K562 (cell line): ENCODE measurements at regions not wholly inside any gene's neighbourhood (a gene's known extent, or its start where the extent isn't known, plus 50 kb on each side); places are given as distances from the start of the nearest gene placed in this dataset.

Experiments
- ATAC-seq: fragments of 200-7000 bp; cut with Tn5 transposase; 3 replicates; pipeline ENCODE4 v1.9.1; 2020; ENCODE audit warnings: moderate library complexity
- BruUV-seq: library from RNA; stranded (reverse); fragments of 400-500 nt; replicated peaks from 2 replicates; lab custom pipeline; 2021; lab: Mats Ljungman, UMichigan
- CTCF ChIA-PET: fragments of 300-600 bp; formaldehyde crosslinking; extraction: SDS; loops from one replicate; lab custom pipeline; 2021; ENCODE audit warnings: low intra/inter-chr PET ratio; lab: Yijun Ruan, JAX
- POLR2A ChIA-PET: fragments of 300-600, 350-650 bp; sonication (Branson Sonifier 250); formaldehyde crosslinking; extraction: SDS; loops from one replicate; lab custom pipeline; 2021; ENCODE audit warnings: antibody characterized with exemption, inconsistent platforms; lab: Yijun Ruan, JAX
- DNase-seq, 4 experiments: peaks; one replicate each; pipeline versions ENCODE4 v3.0.0 to v3.0.0-alpha.2; 2011 to 2018; ENCODE audit warnings: low spot score in 3 of 4, mixed read lengths in 3 of 4; ENCODE audit errors: extremely low read depth in 1 of 4
- FAIRE-seq: peaks from 2 replicates; lab custom pipeline; 2011; peaks lifted over from hg19 to GRCh38; lab: Jason Lieb, UNC
- H2AFZ ChIP-seq: 2 replicates; pipeline ENCODE4 v1.6.0; 2011; ENCODE audit warnings: low read depth, low read length, control low read depth, inconsistent platforms
- H3K27ac ChIP-seq: fragments of 200-600 bp; 3 replicates; pipeline ENCODE4 v1.8.0; 2011; ENCODE audit warnings: low read depth, mild to moderate bottlenecking, control low read depth, inconsistent platforms, low read length, moderate library complexity, mixed read lengths; ENCODE audit errors: extremely low read depth
- H3K27me3 ChIP-seq, 2 experiments: fragments of 300-600 bp in 1 of 2; 2 replicates in 1 of 2; 3 replicates in 1 of 2; pipeline versions ENCODE4 v1.6.0 to v1.8.0; 2011; ENCODE audit warnings: inconsistent platforms in 2 of 2, low read length in 2 of 2, mild to moderate bottlenecking in 1 of 2, mixed read lengths in 1 of 2, moderate library complexity in 1 of 2; ENCODE audit not compliant: control insufficient read depth in 2 of 2, insufficient read depth in 2 of 2
- H3K36me3 ChIP-seq: fragments of 300-600 bp; 3 replicates; pipeline ENCODE4 v1.8.0; 2011; ENCODE audit warnings: mild to moderate bottlenecking, low read length, inconsistent platforms; ENCODE audit not compliant: control insufficient read depth, insufficient read depth
- H3K4me1 ChIP-seq, 2 experiments: fragments of 200-600 bp in 1 of 2; replicated peaks in 1 of 2; 2 replicates in 1 of 2; 3 replicates in 1 of 2; pipeline versions ENCODE4 v1.5.1 to v1.8.0; 2011; ENCODE audit warnings: inconsistent platforms in 2 of 2, low read length in 2 of 2, mild to moderate bottlenecking in 1 of 2, mixed read lengths in 1 of 2, moderate library complexity in 1 of 2; ENCODE audit not compliant: control insufficient read depth in 2 of 2, insufficient read depth in 2 of 2
- H3K4me2 ChIP-seq: 2 replicates; pipeline ENCODE4 v1.6.1; 2011; ENCODE audit warnings: low read length, control low read depth, inconsistent platforms, mixed read lengths; ENCODE audit not compliant: insufficient read depth
- H3K4me3 ChIP-seq: fragments of 200-600 bp; sonication (generic), shearing (Covaris generic); 2 replicates; pipeline ENCODE4 v1.5.1; 2016; ENCODE audit warnings: control low read depth, inconsistent platforms
- H3K79me2 ChIP-seq: fragments of 200-600 bp; 3 replicates; pipeline ENCODE4 v1.8.0; 2011; ENCODE audit warnings: low read length, inconsistent platforms; ENCODE audit not compliant: control insufficient read depth, insufficient read depth
- H3K9ac ChIP-seq, 2 experiments: 2 replicates each; pipeline versions ENCODE4 v1.6.0 to v1.6.1; 2011; ENCODE audit warnings: low read depth in 2 of 2, low read length in 2 of 2, control low read depth in 1 of 2, inconsistent platforms in 1 of 2, mild to moderate bottlenecking in 1 of 2, mixed read lengths in 1 of 2; ENCODE audit not compliant: insufficient read depth in 1 of 2
- H3K9me1 ChIP-seq: one replicate; pipeline ENCODE4 v1.6.0; 2011; ENCODE audit warnings: inconsistent platforms, mild to moderate bottlenecking, low read length, moderate library complexity; ENCODE audit not compliant: control insufficient read depth, insufficient read depth
- H3K9me3 ChIP-seq: replicated peaks from 2 replicates; pipeline ENCODE4 v1.5.1; 2011; ENCODE audit warnings: low read depth, low read length, inconsistent platforms; ENCODE audit not compliant: control insufficient read depth, insufficient read depth
- H4K20me1 ChIP-seq: replicated peaks from 2 replicates; pipeline ENCODE4 v1.6.1; 2011; ENCODE audit warnings: low read length, inconsistent platforms, mixed read lengths; ENCODE audit not compliant: control insufficient read depth, insufficient read depth
- CBX1 ChIP-seq: sonication (generic); IDR thresholded peaks from 2 replicates; pipeline ENCODE4 v1.6.1; 2016; ENCODE audit warnings: antibody characterized with exemption, low read depth, mild to moderate bottlenecking
- CBX3 ChIP-seq, 2 experiments: IDR thresholded peaks; 1 replicate in 1 of 2; 2 replicates in 1 of 2; pipeline ENCODE4 v1.6.1; 2012; ENCODE audit warnings: inconsistent platforms in 2 of 2, low read length in 2 of 2, borderline replicate concordance in 1 of 2, control low read depth in 1 of 2
- DACH1 ChIP-seq: fragments of 450-650 bp; IDR thresholded peaks from 2 replicates; pipeline ENCODE4 v1.6.1; 2018; ENCODE audit not compliant: partially characterized antibody
- ELF1 ChIP-seq: fragments of 200-800 bp; sonication (Bioruptor generic); IDR thresholded peaks from 2 replicates; pipeline ENCODE4 v1.6.1; 2016; ENCODE audit warnings: missing genetic modification characterization, missing compliant biosample characterization
- FOS ChIP-seq: IDR thresholded peaks from 3 replicates; pipeline ENCODE4 v1.6.1; 2011; ENCODE audit not compliant: insufficient read length; ENCODE audit errors: extremely low read depth
- HDAC3 ChIP-seq: fragments of 450-650 bp; IDR thresholded peaks from 2 replicates; pipeline ENCODE4 v1.6.1; 2018; ENCODE audit warnings: borderline replicate concordance, mild to moderate bottlenecking, moderate library complexity; ENCODE audit not compliant: partially characterized antibody
- MXI1 ChIP-seq: IDR thresholded peaks from 2 replicates; pipeline ENCODE4 v1.6.1; 2011; ENCODE audit warnings: low read depth, mild to moderate bottlenecking, improper control_type of control experiment, low read length
- POLR2H ChIP-seq: IDR thresholded peaks from 2 replicates; pipeline ENCODE4 v1.6.1; 2016; ENCODE audit warnings: missing genetic modification characterization, low read depth, mild to moderate bottlenecking, control low read depth, missing compliant biosample characterization, moderate library complexity
- RAD21 ChIP-seq, 2 experiments: fragments of 250-450 bp in 1 of 2; fragments of 450-650 bp in 1 of 2; sonication (Bioruptor Pico) in 1 of 2; formaldehyde crosslinking in 1 of 2; IDR thresholded peaks in 1 of 2; conservative IDR thresholded peaks in 1 of 2; 2 replicates each; pipeline versions ENCODE4 v1.4.0 to v1.8.0; 2020 to 2022; ENCODE audit warnings: mild to moderate bottlenecking in 2 of 2, moderate library complexity in 1 of 2
- RERE ChIP-seq: sonication (generic); formaldehyde crosslinking; IDR thresholded peaks from 2 replicates; pipeline ENCODE4 v1.8.0; 2023; ENCODE audit warnings: missing genetic modification reagents, mild to moderate bottlenecking, borderline replicate concordance
- SNIP1 ChIP-seq: fragments of 450-650 bp; IDR thresholded peaks from 2 replicates; pipeline ENCODE4 v1.7.1; 2017; ENCODE audit warnings: low read depth, mild to moderate bottlenecking
- SRSF1 ChIP-seq: fragments of 200-400 bp; formaldehyde crosslinking; IDR thresholded peaks from 2 replicates; pipeline ENCODE4 v1.6.1; 2017; ENCODE audit warnings: mild to moderate bottlenecking, low read depth, low read length, moderate library complexity
- TBP ChIP-seq: optimal IDR thresholded peaks from 2 replicates; pipeline ENCODE3; 2011; ENCODE audit warnings: low read depth, low read length, improper control_type of control experiment
- ZNF263 ChIP-seq: sonication (generic); formaldehyde crosslinking; IDR thresholded peaks from 2 replicates; pipeline ENCODE4 v1.8.0; 2022; ENCODE audit warnings: mild to moderate bottlenecking, missing genetic modification reagents, borderline replicate concordance
- ZNF583 ChIP-seq: fragments of 250-450 bp; sonication (Bioruptor Pico); IDR thresholded peaks from 2 replicates; pipeline ENCODE4 v1.4.0; 2020
- WGBS: fragments of 100-300 bp; shearing (Covaris generic); methylation state at CpG from one replicate; pipeline ENCODE4 v1.1.6; 2016; ENCODE audit warnings: low coverage, mixed read lengths; ENCODE audit not compliant: insufficient coverage; ENCODE audit errors: missing lambda C conversion rate; 5-methylcytosine and 5-hydroxymethylcytosine counted together
- in situ Hi-C: fragments of 300-500 bp; cut with MboI; formaldehyde crosslinking; loops from 4 replicates; pipeline ENCODE4 v1.15.0; 2018; ENCODE audit warnings: inconsistent platforms, mixed read lengths
- intact Hi-C: fragments of 100-400 bp; cut with micrococcal nuclease; formaldehyde crosslinking; loops from 2 replicates; pipeline ENCODE4 v1.14.2; 2022

GRCh38 chr1:29640428-29640785, 404.1 kb downstream of the PTPRU start:
- CTCF ChIA-PET: no interaction called here
- H3K4me3 ChIP-seq: no peak overlapping the region
- DNase-seq: no peak
- no peak overlapping the region for H3K4me2 ChIP-seq
- no peaks in the 10 kb centered on the region for H3K9me1 ChIP-seq
- POLR2A ChIA-PET: interaction anchor here (1.5 kb wide), 1 partner anchor 12 kb away, joined by 6 read pairs; no protein-coding TSS in a partner anchor
- BruUV-seq: no TSS peak
- H3K79me2 ChIP-seq: no peaks in the 10 kb centered on the region
- in situ Hi-C loops (no loop called here), intact Hi-C loops (no loop called here)
- H3K27me3 ChIP-seq: peaks cover 0 to 19% of the 10 kb centered on the region in 2 experiments; a peak in 2 of 5 replicates
- H3K9ac ChIP-seq: no peak overlapping the region
- no peaks in the 10 kb centered on the region for H3K9me3 ChIP-seq
- H4K20me1 ChIP-seq: no peaks in the 10 kb centered on the region; the same call in 1 of the 2 replicates
- H3K27ac ChIP-seq: no peak overlapping the region
- 0% methylated on average over 4 of the region's 4 CpGs for WGBS
- no peak overlapping the region for H2AFZ ChIP-seq
- no peak for ATAC-seq
- TF ChIP-seq SRSF1 (no peak), RERE (no peak), RAD21 (CRISPR knock-in tag; conservative IDR thresholded peaks at IDR 0.05 in 1 of 2, IDR thresholded peaks at IDR 0.05 in 1 of 2) (no peak), CBX1 (no peak), ELF1 (tag) (no peak), DACH1 (no peak), POLR2H (no peak), SNIP1 (no peak), FOS (no peak), MXI1 (no peak), ZNF263 (no peak), ZNF583 (CRISPR knock-in tag) (no peak), CBX3 (IDR thresholded peaks at IDR 0.05; ENCODE audit: borderline replicate concordance in 1 of 2, low read length in 2 of 2) (no peak), HDAC3 (no peak), TBP (no peak)
- H3K4me1 ChIP-seq: no peaks in the 10 kb centered on the region
- no peaks in the 10 kb centered on the region for H3K36me3 ChIP-seq
- FAIRE-seq: no peak
